GM12874 (cell line): ENCODE measurements at regions not wholly inside any gene's neighbourhood (a gene's known extent, or its start where the extent isn't known, plus 50 kb on each side); places are given as distances from the start of the nearest gene placed in this dataset.

Experiments
- CTCF ChIP-seq: IDR thresholded peaks from 2 replicates; pipeline ENCODE4 v1.5.1; 2011; ENCODE audit warnings: low read depth, mild to moderate bottlenecking, control low read depth, low read length, moderate library complexity; ENCODE audit not compliant: insufficient read depth

DNA sequence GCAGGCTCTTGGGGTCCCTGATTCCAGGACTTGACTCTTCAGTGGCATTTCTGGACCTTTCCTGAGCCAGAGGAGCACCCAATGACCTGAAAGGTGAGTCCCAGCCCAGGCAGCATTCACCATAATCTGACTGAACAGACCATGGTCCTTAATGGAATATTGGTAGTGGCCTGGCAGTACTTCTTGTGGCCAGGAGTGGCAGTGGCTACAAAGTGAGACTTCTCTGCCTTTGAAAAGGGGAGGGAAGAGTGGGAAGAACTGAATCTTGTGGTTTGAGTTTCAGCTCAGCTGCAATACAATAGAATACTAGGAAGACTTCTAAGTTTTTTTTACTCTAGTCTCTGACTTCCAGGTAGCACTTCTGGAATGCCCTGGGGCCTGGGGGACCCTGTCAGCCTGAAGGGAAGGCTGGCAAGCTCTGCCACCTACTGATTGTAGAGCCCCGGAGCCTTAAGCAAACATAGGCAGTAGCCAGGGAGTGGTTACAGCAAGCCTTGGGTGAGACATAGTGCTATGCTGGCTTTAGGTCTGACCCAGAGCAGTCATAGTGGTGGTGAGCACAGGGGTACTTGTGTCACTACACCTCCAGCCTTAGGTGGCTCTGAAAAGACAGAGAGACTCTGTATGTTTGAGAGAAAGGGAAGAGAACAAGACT lies 674.2 kb upstream of the MANEA start:
- no peak for TF ChIP-seq CTCF

GRCh38 chr6:94899191-94899590 lies 678.1 kb upstream of the MANEA start:
- no peak for TF ChIP-seq CTCF

- TF ChIP-seq CTCF: no peak
These were observed 683.0 kb upstream of the MANEA start for GRCh38 chr6:94894300-94894699.

- no peak for TF ChIP-seq CTCF
These were observed 684.0 kb upstream of the MANEA start for GRCh38 chr6:94893327-94893726.

DNA sequence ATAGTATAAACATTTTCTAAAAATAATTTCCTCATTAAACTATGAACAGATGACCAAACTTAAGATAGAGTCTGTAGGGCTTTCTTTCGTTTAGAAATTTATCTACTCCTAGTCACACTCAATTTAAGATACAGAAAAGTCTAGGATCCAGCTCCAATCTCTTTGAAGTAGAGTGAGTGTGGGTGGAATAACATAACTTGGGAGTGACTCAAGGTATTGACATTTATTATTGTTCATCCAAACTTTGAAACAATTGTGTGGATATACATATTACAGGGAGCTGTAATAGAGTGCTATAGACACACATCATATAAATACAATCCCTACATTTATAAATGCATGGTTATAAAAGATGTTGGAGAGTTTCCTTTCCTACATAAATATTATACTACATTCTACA lies 715.2 kb upstream of the MANEA start:
- no peak for TF ChIP-seq CTCF

GRCh38 chr6:94859924-94860323 lies 717.4 kb upstream of the MANEA start:
- no peak for TF ChIP-seq CTCF

GRCh38 chr6:94845742-94846141 lies 731.6 kb upstream of the MANEA start:
- TF ChIP-seq CTCF: no peak

DNA sequence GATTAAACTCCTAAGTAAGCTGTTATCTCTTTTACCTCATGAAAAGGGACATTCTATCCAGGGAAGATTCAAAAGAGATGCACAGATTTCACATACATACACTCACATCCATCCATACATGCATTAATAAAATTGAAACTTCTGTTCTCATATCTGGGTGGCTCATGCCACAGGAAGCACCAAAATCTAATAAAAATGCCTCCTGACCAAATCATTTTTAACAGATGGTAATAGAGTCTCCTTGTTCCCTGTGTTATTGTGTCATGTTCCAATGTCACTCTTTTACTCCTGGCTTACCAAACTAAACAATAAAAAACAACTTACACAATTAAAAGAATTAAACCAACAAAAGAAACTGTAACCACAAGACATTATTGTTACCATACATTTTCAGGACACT lies 742.1 kb upstream of the MANEA start:
- TF ChIP-seq CTCF: no peak
